Anterior cingulate cortex (tissue), 58 donors: ENCODE measurements at regions not wholly inside any gene's neighbourhood (a gene's known extent, or its start where the extent isn't known, plus 50 kb on each side); places are given as distances from the start of the nearest gene placed in this dataset.
"Not testable (repeated sequence)": the region's sequence is repeated elsewhere in the genome, so short reads cannot be mapped to it uniquely, and the experiment has no call there.

ENCODE experiments used
- DNase-seq, 58 donors: peaks; one replicate each; lab custom pipeline; 2025; lab: John Stamatoyannopoulos, UW

- no peak for DNase-seq
Measured at GRCh38 chr3:193114431-193115340, 126.3 kb upstream of the PLAAT1 start.

GRCh38 chr3:193116871-193117270 is 124.2 kb upstream of the PLAAT1 start:
- DNase-seq, result no peak

GRCh38 chr3:193118907-193119306 is 122.1 kb upstream of the PLAAT1 start:
- no peak for DNase-seq

DNA sequence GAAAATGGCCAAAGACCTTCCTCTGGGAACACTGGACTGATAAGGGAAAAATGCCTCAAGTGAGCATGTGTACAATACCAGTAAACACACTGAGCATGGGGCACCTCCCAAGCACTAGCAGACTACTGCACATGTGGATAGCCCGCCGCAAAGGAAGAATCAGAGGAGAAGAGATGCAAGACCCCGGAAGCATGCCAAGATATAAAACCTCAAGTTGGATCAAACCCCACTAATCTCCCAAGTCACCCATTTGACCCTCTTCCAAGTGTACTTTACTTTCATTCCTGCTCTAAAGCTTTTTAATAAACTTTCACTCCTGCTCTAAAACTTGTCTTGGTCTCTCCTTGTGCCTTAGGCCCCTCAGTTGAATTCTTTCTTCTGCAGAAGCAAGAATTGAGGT is 121.1 kb upstream of the PLAAT1 start:
- DNase-seq, result no peak

GRCh38 chr3:193124861-193125260 is 116.2 kb upstream of the PLAAT1 start:
- DNase-seq, result peak in 38 of 58 donors; percentile 1 to 70 (median 18)

DNA sequence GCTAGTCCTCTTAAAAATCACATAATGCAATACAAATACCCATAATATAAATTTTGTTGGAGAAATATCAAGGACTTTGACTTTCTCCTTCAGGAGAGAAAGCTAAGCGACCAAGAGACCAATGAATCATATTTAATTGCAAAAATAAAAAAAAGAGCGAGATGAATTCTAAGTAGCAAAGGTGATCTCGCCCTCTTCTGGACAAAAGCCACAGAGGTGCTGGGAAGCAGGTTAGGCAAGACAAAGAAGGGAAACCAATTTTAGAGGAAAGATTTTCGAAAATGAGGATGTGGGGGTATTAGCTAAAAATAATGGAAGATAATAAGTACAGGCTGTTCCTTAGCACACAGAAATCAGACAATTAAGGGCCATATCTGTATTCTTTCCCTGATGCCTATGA is 111.4 kb upstream of the PLAAT1 start:
- no peak for DNase-seq

- no peak for DNase-seq
Measured at GRCh38 chr3:193130576-193130975, 110.4 kb upstream of the PLAAT1 start.

DNA sequence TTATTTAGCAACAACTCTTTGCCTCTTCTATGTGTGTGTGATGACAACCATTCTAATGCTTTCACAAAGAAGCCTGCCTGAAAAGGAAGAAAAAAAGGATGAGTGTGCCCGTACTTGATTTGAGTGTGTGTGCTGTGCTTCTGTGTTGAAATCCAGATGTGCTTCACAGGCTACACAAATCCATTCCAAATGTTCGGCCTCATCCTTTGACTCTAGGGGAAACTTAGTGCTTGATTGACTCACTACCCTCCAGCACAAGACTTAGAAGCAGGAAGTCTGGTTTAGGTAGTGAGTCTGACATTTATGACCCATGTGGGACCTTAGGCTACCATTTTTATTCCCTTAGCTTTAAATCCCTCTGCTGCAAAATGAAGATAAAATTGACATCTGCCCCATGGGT is 108.8 kb upstream of the PLAAT1 start:
- DNase-seq, result no peak

DNA sequence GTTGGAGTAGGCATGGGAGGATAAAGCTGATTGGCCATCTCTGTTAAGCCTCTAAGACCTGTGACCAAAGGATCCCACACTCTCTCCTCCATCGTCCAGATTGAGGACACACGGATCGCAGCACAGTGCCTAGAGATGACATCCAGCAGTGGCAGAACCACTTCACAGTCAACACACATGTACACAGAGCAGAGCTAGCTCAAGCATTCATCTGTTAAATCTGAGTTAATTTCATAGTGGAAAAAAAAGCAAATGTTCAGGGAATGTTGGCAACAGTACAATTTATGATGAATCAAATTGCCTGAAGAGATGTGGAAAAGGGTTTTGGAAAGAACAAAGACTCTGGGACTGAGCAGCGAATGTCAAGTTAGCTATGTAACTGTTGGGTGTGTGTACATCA is 108.1 kb upstream of the PLAAT1 start:
- DNase-seq, result no peak

- DNase-seq, result peak in 10 of 58 donors; percentile 2 to 22 (median 8)
Measured at GRCh38 chr3:193134856-193135255, 106.2 kb upstream of the PLAAT1 start.

GRCh38 chr3:193140381-193140780 is 100.6 kb upstream of the PLAAT1 start:
- DNase-seq, result no peak

DNA sequence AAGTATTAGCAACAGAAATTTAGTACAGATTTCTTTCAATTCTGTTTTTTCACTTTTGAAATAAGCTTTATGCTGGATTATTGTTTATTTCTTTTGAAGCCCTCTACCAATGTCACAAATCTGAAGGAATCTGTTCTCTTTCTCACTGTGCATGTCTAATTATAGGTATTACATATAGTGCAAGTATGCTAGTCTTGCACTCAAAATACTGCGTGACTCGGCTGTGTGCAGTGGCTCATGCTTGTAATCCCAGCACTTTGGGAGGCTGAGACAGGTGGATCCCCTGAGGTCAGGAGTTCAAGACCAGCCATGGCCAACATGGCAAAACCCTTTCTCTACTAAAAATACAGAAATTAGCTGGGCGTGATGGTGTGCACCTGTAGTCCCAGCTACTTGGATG is 95.8 kb upstream of the PLAAT1 start:
- no peak for DNase-seq

DNA sequence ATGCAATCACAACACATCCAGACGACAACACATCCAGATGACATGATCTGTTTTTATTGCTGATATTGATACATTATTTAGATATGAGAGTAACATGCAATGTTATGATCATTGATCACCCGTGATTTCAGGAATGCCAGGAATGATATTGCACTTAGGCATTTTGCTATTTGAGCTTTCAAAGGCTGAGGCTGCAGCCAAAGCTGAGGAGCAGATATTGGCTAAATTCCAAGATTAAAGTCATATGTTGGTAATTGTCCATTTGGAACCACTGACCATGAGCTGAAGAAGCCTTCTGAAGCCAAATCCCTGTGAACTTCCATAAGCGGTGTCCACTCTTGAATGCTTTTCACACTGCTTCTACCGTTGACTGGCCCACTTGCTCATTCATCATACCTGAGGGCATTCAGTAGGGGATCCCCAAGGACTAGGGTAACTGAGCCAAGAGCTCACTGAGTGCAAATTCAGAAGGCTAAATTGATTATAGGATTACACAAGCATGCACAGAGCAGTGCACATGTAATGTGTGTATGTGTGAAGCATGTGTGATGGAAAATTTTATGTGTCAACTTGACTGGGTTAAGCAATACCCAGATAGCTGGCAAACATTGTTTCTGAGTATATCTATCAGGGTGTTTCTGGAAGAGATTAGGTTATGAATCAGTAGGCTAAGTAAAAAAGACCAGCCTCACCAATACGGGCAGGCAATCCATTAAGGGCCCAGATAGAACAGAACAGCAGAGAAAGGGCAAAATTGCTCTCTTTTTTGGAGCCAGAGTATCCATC is 92.1 kb upstream of the PLAAT1 start:
- no peak for DNase-seq

GRCh38 chr3:193149998-193150397 is 91.0 kb upstream of the PLAAT1 start:
- no peak for DNase-seq

DNA sequence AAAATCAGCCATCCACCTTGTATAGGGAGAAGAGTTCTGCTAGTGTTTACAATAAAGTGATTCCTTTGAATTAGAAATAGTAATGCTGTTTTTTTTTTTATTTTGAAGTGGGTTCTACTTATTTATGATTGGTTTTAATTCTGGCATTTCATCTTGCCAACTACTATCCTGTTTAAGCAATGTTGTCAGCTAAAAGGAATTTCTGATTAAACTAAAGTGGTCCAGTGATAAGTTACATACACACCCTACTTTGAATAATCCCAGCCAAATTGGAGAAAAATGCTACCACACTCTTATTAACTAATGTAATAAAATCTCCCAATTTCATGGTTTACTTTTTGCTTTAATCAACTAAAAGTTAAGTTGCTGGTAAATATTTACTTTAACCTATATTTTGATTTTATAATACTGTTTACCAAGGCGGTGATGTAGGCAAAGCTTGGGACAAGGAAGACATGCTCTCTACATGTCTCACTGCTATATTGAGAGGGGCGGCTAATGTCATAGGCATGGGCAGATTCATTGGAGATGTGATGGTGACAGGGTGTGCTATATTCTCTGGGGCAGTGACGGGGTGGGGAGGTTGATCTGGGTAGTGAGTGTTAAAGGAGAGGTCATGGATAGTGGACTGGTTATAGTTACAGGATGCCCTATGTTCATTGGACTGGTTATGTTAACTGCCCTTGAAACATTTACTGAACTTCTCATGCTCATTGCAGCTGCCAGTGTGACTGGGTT is 85.8 kb upstream of the PLAAT1 start:
- not testable (repeated sequence) for DNase-seq

GRCh38 chr3:193157051-193157450 is 84.0 kb upstream of the PLAAT1 start:
- no peak for DNase-seq

- DNase-seq, result no peak
Measured at GRCh38 chr3:193165431-193166120, 75.4 kb upstream of the PLAAT1 start.

- DNase-seq, result no peak
Measured at GRCh38 chr3:193168931-193169330, 72.1 kb upstream of the PLAAT1 start.

DNA sequence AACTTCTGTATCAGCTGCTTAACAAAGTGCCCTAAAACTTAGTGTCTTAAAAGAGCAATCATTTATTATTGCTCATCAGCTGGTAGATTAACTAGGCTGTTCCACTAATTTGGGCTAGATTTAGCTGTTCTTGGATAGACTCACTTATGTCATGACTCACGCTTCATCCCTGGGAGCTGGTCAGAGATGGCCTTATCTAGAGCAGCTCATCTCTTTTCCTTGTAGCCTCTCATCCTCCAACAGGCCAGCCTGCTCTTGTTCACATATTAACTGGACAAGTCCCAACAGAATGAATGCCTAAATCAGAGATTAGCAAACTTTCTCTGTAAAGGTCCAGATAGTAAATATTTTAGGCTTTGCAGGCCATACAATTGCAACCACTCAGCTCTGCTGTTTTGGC is 66.9 kb upstream of the PLAAT1 start:
- no peak for DNase-seq

DNA sequence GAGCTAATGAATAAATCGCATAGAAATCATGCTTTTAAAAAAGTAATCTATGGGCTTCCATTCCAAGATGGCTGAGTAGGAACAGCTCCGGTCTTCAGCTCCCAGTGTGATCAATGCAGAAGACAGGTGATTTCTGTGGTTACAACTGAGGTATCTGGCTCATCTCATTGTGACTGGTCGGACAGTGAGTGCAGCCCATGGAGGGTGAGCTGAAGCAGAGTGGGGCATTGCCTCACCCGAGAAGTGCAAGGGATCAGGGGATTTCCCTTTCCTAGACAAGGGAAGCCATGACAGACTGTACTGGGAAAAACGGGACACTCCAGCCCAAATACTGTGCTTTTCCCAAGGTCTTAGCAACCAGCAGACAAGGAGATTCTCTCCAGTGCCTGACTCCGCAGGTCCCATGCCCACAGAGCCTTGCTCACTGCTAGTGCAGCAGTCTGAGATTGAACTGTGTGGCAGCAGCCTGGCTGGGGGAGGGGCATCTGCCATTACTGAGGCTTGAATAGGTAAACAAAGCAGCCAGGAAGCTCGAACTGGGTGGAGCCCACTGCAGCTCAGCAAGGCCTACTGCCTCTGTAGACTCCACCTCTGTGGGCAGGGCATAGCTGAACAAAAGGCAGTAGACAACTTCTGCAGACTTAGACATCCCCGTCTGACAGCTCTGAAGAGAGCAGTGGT is 61.5 kb upstream of the PLAAT1 start:
- DNase-seq, result not testable (repeated sequence)
